ENCODE measurements at regions not wholly inside any gene's neighbourhood (a gene's known extent, or its start where the extent isn't known, plus 50 kb on each side); places are given as distances from the start of the nearest gene placed in this dataset.
"Not testable (repeated sequence)": the region's sequence is repeated elsewhere in the genome, so short reads cannot be mapped to it uniquely, and the experiment has no call there.

DNA sequence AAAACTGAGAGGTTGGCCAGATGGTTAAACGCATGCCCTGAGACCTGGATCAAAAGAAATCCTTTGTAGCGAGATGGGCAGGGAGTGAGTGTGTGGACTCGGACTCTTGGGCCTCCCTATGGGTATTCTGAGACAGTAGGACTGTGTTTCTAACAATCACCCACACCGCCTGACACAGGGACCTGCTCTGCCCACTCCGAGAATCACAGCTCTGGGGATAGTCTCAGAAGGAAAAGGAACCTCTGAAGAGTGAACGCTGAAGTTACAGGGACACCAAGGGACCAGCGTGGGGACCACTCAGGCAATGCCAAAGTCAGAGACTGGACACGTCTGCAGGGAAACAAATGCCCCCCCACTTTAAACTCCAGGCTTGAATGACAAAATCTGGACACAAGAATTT, 242.1 kb upstream of the TCERG1L start:
- Histone ChIP-seq H3K36me3 (ENCODE audit: control insufficient read depth, insufficient read depth, low read length) (no peaks in the 10 kb centered on the region), H3K27me3 (ENCODE audit: control insufficient read depth, insufficient read depth, low read length) (no peaks in the 10 kb centered on the region), H3K4me3 (ENCODE audit: low read depth, low read length) (no peak overlapping the region)
- CTCF ChIA-PET, result no interaction called here
- TF ChIP-seq, protein P1, sequence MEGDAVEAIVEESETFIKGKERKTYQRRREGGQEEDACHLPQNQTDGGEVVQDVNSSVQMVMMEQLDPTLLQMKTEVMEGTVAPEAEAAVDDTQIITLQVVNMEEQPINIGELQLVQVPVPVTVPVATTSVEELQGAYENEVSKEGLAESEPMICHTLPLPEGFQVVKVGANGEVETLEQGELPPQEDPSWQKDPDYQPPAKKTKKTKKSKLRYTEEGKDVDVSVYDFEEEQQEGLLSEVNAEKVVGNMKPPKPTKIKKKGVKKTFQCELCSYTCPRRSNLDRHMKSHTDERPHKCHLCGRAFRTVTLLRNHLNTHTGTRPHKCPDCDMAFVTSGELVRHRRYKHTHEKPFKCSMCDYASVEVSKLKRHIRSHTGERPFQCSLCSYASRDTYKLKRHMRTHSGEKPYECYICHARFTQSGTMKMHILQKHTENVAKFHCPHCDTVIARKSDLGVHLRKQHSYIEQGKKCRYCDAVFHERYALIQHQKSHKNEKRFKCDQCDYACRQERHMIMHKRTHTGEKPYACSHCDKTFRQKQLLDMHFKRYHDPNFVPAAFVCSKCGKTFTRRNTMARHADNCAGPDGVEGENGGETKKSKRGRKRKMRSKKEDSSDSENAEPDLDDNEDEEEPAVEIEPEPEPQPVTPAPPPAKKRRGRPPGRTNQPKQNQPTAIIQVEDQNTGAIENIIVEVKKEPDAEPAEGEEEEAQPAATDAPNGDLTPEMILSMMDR (IDR thresholded peaks at IDR 0.05; ENCODE audit: insufficient read depth, low read depth, low read length), result no peak
- DNase-seq (ENCODE audit: low read depth), result no peak
- POLR2A ChIA-PET, result no interaction called here

DNA sequence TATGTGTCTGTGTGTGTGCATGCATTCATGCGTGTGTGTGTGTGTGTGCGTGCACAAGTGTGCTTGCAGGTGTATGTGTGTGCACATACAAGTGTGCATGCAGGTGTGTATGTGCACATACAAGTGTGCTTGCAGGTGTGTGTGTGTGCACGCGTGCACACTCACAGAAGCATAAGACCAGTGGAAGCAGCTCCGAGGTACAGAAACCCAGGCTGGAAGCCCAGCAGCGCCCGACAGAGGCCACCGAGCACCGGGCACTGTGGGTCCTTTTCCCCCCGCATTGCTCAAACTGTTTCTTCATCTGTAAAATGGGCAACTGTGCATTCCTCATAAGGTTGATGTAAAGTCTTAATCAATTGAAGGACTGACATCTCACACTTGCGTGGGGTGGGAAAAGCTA, 243.3 kb upstream of the TCERG1L start:
- TF ChIP-seq, protein P1 (IDR thresholded peaks at IDR 0.05; ENCODE audit: insufficient read depth, low read depth, low read length), result no peak
- no peak for DNase-seq (ENCODE audit: low read depth)
- no peak overlapping the region for H3K4me3 ChIP-seq (ENCODE audit: low read depth, low read length)
- H3K36me3 ChIP-seq (ENCODE audit: control insufficient read depth, insufficient read depth, low read length), result no peaks in the 10 kb centered on the region
- CTCF ChIA-PET, result no interaction called here
- POLR2A ChIA-PET, result no interaction called here
- no peaks in the 10 kb centered on the region for H3K27me3 ChIP-seq (ENCODE audit: control insufficient read depth, insufficient read depth, low read length)

DNA sequence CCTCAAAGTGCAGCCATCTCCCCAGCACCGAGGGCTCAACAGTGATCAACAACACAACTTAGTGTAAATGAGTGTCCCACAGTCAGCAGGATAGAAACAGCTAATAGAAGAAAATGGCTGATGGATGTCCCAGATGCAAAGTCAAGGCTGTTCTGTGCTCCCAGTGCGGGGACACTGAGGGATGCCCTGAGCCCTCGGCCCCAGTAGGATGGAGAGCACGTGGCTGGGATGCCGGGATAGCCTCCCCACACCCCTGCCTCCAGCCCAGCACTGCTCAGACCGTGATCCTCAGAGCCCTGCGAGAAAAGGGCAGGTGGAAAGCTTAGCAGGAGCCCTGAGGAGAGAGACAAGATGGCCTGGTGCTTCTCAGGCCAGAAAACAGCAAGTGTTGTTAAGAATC, 243.9 kb upstream of the TCERG1L start:
- ChIA-PET POLR2A (no interaction called here), CTCF (no interaction called here)
- no peaks in the 10 kb centered on the region for H3K27me3 ChIP-seq (ENCODE audit: control insufficient read depth, insufficient read depth, low read length)
- TF ChIP-seq, protein P1 (IDR thresholded peaks at IDR 0.05; ENCODE audit: insufficient read depth, low read depth, low read length), result no peak
- H3K36me3 ChIP-seq (ENCODE audit: control insufficient read depth, insufficient read depth, low read length), result no peaks in the 10 kb centered on the region
- DNase-seq (ENCODE audit: low read depth), result no peak
- H3K4me3 ChIP-seq (ENCODE audit: low read depth, low read length), result no peak overlapping the region

DNA sequence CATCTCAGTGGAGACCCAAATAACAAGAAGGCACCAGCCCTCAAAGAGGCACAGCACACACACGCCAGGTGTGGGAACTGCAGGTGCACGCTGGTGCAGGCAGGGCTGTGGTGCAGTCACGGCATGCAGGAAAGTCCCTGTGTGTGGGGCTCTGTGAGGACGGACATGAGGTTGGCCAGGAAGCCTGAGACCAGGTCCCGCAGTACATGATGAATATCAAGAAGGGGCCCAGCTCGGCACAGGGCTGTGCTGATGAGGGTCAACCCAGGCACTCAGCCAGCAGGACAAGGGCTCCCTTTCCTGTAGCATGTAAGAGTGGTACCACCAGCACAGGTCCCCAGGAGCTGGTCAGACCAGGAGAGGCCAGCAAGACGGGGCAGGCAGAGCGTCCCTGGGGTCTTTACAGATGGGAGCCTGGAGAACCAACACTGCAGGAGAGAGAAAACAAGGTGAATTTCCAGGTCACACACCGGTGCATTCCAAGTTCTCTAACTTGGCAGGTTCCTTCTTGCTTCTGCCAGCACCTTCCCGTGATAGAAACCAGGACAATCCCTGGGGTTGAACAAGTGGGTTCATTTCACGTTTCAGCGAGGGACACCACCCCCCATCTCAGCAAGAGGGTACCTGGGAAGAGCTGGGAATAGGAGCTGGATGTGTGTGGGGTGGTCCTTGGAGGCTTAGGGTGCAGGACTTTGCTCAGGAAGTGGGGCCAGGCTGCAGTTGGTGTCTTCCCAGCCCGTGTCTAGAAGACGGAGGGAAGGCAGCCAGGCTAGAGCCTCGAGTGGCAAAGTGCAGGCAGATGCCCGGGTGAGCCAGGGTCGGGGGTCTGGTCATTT, 244.8 kb upstream of the TCERG1L start:
- Histone ChIP-seq H3K4me3 (ENCODE audit: low read depth, low read length) (no peak overlapping the region), H3K27me3 (ENCODE audit: control insufficient read depth, insufficient read depth, low read length) (no peaks in the 10 kb centered on the region), H3K36me3 (ENCODE audit: control insufficient read depth, insufficient read depth, low read length) (no peaks in the 10 kb centered on the region)
- DNase-seq (ENCODE audit: low read depth), result no peak
- CTCF ChIA-PET, result no interaction called here
- POLR2A ChIA-PET, result no interaction called here
- TF ChIP-seq, protein P1 (IDR thresholded peaks at IDR 0.05; ENCODE audit: insufficient read depth, low read depth, low read length), result no peak

DNA sequence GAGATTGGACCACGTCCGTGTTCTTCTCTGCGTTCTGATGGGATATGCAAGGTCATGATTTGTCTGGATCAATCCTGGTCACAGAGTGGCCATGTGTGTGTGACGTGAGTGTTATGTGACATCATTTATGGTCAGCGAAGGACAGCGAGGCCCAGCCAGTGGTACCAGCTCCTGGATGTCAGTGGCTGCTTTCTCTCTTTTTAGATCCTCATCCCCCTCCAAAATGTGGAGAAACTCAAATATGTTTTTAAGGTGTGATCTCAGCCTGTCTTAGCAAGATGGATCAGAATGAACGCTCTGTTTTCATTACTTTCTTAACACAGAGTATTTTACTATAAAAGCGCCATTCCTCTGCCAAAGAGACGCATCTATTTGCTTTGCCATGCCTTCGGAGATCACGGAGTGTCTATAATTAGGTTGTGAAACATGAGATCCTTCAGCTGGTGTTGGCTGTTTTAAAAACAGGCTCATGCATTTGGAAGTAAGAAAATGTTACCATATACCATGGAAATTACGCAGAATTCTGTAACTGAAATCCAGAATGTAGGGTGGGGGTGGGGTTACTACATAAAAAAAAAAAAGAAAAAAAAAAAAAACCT, 245.5 kb upstream of the TCERG1L start:
- Histone ChIP-seq H3K36me3 (ENCODE audit: control insufficient read depth, insufficient read depth, low read length) (no peaks in the 10 kb centered on the region), H3K27me3 (ENCODE audit: control insufficient read depth, insufficient read depth, low read length) (no peaks in the 10 kb centered on the region), H3K4me3 (ENCODE audit: low read depth, low read length) (no peak overlapping the region)
- no peak for DNase-seq (ENCODE audit: low read depth)
- TF ChIP-seq, protein P1 (IDR thresholded peaks at IDR 0.05; ENCODE audit: insufficient read depth, low read depth, low read length), result no peak
- ChIA-PET CTCF (interaction anchor here (1.2 kb wide), 1 partner anchor 21 kb away, joined by 3 read pairs; no protein-coding TSS in a partner anchor), POLR2A (no interaction called here)

DNA sequence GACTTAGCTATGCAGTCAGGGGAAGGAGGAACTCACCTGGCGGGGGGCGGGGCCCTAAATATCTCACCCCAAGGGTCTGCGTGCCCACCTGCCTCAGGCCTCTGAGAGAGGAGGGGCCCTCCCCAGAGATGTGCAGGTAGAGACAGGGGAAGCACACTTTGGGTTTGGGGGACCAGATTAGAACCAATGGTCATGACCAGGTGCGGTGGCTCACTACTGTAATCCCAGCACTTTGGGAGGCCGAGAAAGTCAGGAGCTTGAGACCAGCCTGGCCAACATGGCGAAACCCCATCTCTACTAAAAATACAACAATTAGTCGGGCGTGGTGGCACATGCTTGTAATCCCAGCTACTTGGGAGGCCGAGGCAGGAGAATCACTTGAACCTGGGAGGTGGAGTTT, 246.4 kb upstream of the TCERG1L start:
- POLR2A ChIA-PET; H3K36me3 ChIP-seq (ENCODE audit: control insufficient read depth, insufficient read depth, low read length); DNase-seq (ENCODE audit: low read depth); H3K27me3 ChIP-seq (ENCODE audit: control insufficient read depth, insufficient read depth, low read length); H3K4me3 ChIP-seq (ENCODE audit: low read depth, low read length): not testable (repeated sequence)
- CTCF ChIA-PET, result interaction anchor here (1.2 kb wide), 1 partner anchor 20 kb away, joined by 3 read pairs; no protein-coding TSS in a partner anchor
